Lower leg skin (tissue), 3 donors: ENCODE measurements at regions not wholly inside any gene's neighbourhood (a gene's known extent, or its start where the extent isn't known, plus 50 kb on each side); places are given as distances from the start of the nearest gene placed in this dataset.

Experiments used
- POLR2A ChIP-seq, 2 donors: fragments of 450-650 bp; IDR thresholded peaks; one replicate each; pipeline ENCODE4 v1.6.1; 2016 to 2017; ENCODE audit warnings: antibody characterized with exemption in 2 of 2, mild to moderate bottlenecking in 1 of 2, moderate library complexity in 1 of 2
- TF ChIP-seq, protein P1 (sequence below), 3 donors: fragments of 450-650 bp; IDR thresholded peaks; one replicate each; pipeline ENCODE4 v1.5.1; 2016; ENCODE audit warnings: antibody characterized with exemption in 3 of 3, mild to moderate bottlenecking in 3 of 3, moderate library complexity in 2 of 3

- TF ChIP-seq POLR2A (IDR thresholded peaks at IDR 0.05): no peak
- TF ChIP-seq, protein P1, sequence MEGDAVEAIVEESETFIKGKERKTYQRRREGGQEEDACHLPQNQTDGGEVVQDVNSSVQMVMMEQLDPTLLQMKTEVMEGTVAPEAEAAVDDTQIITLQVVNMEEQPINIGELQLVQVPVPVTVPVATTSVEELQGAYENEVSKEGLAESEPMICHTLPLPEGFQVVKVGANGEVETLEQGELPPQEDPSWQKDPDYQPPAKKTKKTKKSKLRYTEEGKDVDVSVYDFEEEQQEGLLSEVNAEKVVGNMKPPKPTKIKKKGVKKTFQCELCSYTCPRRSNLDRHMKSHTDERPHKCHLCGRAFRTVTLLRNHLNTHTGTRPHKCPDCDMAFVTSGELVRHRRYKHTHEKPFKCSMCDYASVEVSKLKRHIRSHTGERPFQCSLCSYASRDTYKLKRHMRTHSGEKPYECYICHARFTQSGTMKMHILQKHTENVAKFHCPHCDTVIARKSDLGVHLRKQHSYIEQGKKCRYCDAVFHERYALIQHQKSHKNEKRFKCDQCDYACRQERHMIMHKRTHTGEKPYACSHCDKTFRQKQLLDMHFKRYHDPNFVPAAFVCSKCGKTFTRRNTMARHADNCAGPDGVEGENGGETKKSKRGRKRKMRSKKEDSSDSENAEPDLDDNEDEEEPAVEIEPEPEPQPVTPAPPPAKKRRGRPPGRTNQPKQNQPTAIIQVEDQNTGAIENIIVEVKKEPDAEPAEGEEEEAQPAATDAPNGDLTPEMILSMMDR (IDR thresholded peaks at IDR 0.05): no peak
These were observed 227.5 kb downstream of the CTTN start for GRCh38 chr11:70625582-70626518.
